HEK293T (cell line): ENCODE measurements at regions not wholly inside any gene's neighbourhood (a gene's known extent, or its start where the extent isn't known, plus 50 kb on each side); places are given as distances from the start of the nearest gene placed in this dataset.

Source experiments
- ARNT ChIP-seq: fragments of 450-650 bp; IDR thresholded peaks from 2 replicates; pipeline ENCODE4 v1.6.1; 2017; ENCODE audit warnings: mild to moderate bottlenecking
- CTBP1 ChIP-seq: fragments of 450-650 bp; IDR thresholded peaks from 2 replicates; pipeline ENCODE4 v1.6.1; 2016; ENCODE audit warnings: borderline replicate concordance
- ELF4 ChIP-seq: fragments of 450-650 bp; IDR thresholded peaks from 2 replicates; pipeline ENCODE4 v1.6.1; 2017; ENCODE audit warnings: antibody characterized with exemption
- FOXA1 ChIP-seq: fragments of 450-650 bp; IDR thresholded peaks from 2 replicates; pipeline ENCODE4 v1.6.1; 2016; ENCODE audit warnings: mild to moderate bottlenecking
- FOXK2 ChIP-seq: fragments of 450-650 bp; IDR thresholded peaks from 2 replicates; pipeline ENCODE4 v1.6.1; 2016; ENCODE audit warnings: mild to moderate bottlenecking
- FOXM1 ChIP-seq: fragments of 450-650 bp; IDR thresholded peaks from 2 replicates; pipeline ENCODE4 v1.6.1; 2017; ENCODE audit warnings: mild to moderate bottlenecking, borderline replicate concordance
- HDGF ChIP-seq: fragments of 450-650 bp; IDR thresholded peaks from 2 replicates; pipeline ENCODE4 v1.6.1; 2017; ENCODE audit warnings: antibody characterized with exemption, borderline replicate concordance
- L3MBTL2 ChIP-seq: fragments of 450-650 bp; conservative IDR thresholded peaks from 2 replicates; pipeline ENCODE4 v1.6.1; 2016; ENCODE audit warnings: mild to moderate bottlenecking
- LEF1 ChIP-seq: fragments of 450-650 bp; IDR thresholded peaks from 2 replicates; pipeline ENCODE4 v1.6.1; 2017; ENCODE audit warnings: mild to moderate bottlenecking, borderline replicate concordance
- NFRKB ChIP-seq: fragments of 450-650 bp; IDR thresholded peaks from 2 replicates; pipeline ENCODE4 v1.6.1; 2016; ENCODE audit warnings: mild to moderate bottlenecking, moderate library complexity
- SP1 ChIP-seq: fragments of 450-650 bp; IDR thresholded peaks from 2 replicates; pipeline ENCODE4 v1.6.1; 2017
- SUZ12 ChIP-seq: fragments of 450-650 bp; IDR thresholded peaks from 2 replicates; pipeline ENCODE4 v1.6.1; 2016; ENCODE audit warnings: mild to moderate bottlenecking
- TARDBP ChIP-seq: fragments of 450-650 bp; IDR thresholded peaks from 2 replicates; pipeline ENCODE4 v1.6.1; 2016
- TF ChIP-seq, protein P1 (sequence below): fragments of 450-650 bp; IDR thresholded peaks from 2 replicates; pipeline ENCODE4 v1.6.1; 2016

DNA sequence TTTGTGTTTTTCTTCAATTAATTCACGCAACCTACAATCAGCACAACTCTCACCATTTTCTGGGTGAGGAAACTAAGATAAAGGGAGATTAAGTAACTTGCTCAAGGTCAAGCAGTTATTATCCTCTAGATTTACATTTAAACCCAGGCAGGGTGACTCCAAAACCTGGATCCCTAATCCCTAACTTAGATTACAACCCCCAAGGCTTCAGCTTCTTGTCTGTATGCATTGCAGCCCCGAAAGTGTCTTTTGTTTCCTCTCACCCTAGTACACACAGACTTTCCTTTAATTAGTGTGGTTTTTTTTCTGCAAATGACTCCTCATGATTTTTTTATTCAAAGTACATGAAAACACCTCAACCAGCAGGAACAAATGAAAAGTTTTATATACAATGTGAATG is 748.6 kb upstream of the ADGRL2 start:
- no peak for TF ChIP-seq FOXM1
- TF ChIP-seq SP1, result no peak
- no peak for TF ChIP-seq FOXA1
- TF ChIP-seq, protein P1, sequence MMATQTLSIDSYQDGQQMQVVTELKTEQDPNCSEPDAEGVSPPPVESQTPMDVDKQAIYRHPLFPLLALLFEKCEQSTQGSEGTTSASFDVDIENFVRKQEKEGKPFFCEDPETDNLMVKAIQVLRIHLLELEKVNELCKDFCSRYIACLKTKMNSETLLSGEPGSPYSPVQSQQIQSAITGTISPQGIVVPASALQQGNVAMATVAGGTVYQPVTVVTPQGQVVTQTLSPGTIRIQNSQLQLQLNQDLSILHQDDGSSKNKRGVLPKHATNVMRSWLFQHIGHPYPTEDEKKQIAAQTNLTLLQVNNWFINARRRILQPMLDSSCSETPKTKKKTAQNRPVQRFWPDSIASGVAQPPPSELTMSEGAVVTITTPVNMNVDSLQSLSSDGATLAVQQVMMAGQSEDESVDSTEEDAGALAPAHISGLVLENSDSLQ, result no peak
- TF ChIP-seq SUZ12, result no peak
- TF ChIP-seq NFRKB, result no peak
- no peak for TF ChIP-seq LEF1
- TF ChIP-seq L3MBTL2, result no peak
- TF ChIP-seq ELF4, result no peak
- no peak for TF ChIP-seq TARDBP
- TF ChIP-seq HDGF, result no peak
- no peak for TF ChIP-seq CTBP1
- TF ChIP-seq FOXK2, result no peak
- TF ChIP-seq ARNT, result no peak
